Stimulated activated CD8-positive, alpha-beta memory T cell treated with anti-CD3 and anti-CD28 coated beads, Interleukin-4, amount 100 ng/mL, for 4 hours (primary cell): ENCODE measurements at regions not wholly inside any gene's neighbourhood (a gene's known extent, or its start where the extent isn't known, plus 50 kb on each side); places are given as distances from the start of the nearest gene placed in this dataset.
"Not testable (repeated sequence)": the region's sequence is repeated elsewhere in the genome, so short reads cannot be mapped to it uniquely, and the experiment has no call there.

Experiments
- DNase-seq, 2 donors: peaks; one replicate each; pipeline ENCODE4 v3.0.0-alpha.2; 2020; ENCODE audit warnings: low read depth in 2 of 2, low spot score in 1 of 2

GRCh38 chr20:56765172-56766073, 136.3 kb downstream of the TFAP2C start:
- no peak for DNase-seq

GRCh38 chr20:56766528-56766927, 137.4 kb downstream of the TFAP2C start:
- DNase-seq, result no peak

- DNase-seq, result no peak
Measured at GRCh38 chr20:56769921-56770600, 141.0 kb downstream of the TFAP2C start.

GRCh38 chr20:56773749-56774148, 144.6 kb downstream of the TFAP2C start:
- DNase-seq, result no peak

GRCh38 chr20:56774873-56775272, 145.8 kb downstream of the TFAP2C start:
- DNase-seq, result no peak

GRCh38 chr20:56776345-56776744, 147.2 kb downstream of the TFAP2C start:
- no peak for DNase-seq

GRCh38 chr20:56778765-56779195, 149.7 kb downstream of the TFAP2C start:
- DNase-seq, result no peak

GRCh38 chr20:56779452-56780143, 150.5 kb downstream of the TFAP2C start:
- DNase-seq, result no peak

GRCh38 chr20:56780266-56780665, 151.2 kb downstream of the TFAP2C start:
- DNase-seq, result no peak

- no peak for DNase-seq
Measured at GRCh38 chr20:56781108-56781739, 152.1 kb downstream of the TFAP2C start.

- DNase-seq, result not testable (repeated sequence)
Measured at GRCh38 chr20:56781987-56782560, 153.0 kb downstream of the TFAP2C start.

- not testable (repeated sequence) for DNase-seq
Measured at GRCh38 chr20:56782814-56783213, 153.7 kb downstream of the TFAP2C start.

GRCh38 chr20:56783826-56784225, 154.7 kb downstream of the TFAP2C start:
- no peak for DNase-seq

- DNase-seq, result no peak
Measured at GRCh38 chr20:56786503-56786902, 157.4 kb downstream of the TFAP2C start.

- DNase-seq, result no peak
Measured at GRCh38 chr20:56788041-56788670, 159.1 kb downstream of the TFAP2C start.

- no peak for DNase-seq
Measured at GRCh38 chr20:56788671-56789610, 159.8 kb downstream of the TFAP2C start.

- DNase-seq, result no peak
Measured at GRCh38 chr20:56793916-56794315, 164.8 kb downstream of the TFAP2C start.

GRCh38 chr20:56795492-56795891, 166.4 kb downstream of the TFAP2C start:
- no peak for DNase-seq

- no peak for DNase-seq
Measured at GRCh38 chr20:56796345-56796744, 167.2 kb downstream of the TFAP2C start.
